Gastrocnemius medialis (tissue), 4 donors: ENCODE measurements at regions not wholly inside any gene's neighbourhood (a gene's known extent, or its start where the extent isn't known, plus 50 kb on each side); places are given as distances from the start of the nearest gene placed in this dataset.

ENCODE experiments used
- CTCF ChIP-seq, 5 experiments: fragments of 450-650 bp in 3 of 5; fragments of 200-600 bp in 2 of 5; sonication (generic) in 2 of 5; IDR thresholded peaks in 4 of 5; conservative IDR thresholded peaks in 1 of 5; 1 replicate in 4 of 5; 2 replicates in 1 of 5; pipeline ENCODE4 v1.5.1; 2016 to 2019; ENCODE audit warnings: antibody characterized with exemption in 5 of 5, mild to moderate bottlenecking in 3 of 5, moderate library complexity in 3 of 5
- POLR2A ChIP-seq, 2 donors: fragments of 450-650 bp; IDR thresholded peaks; one replicate each; pipeline ENCODE4 v1.6.1; 2017; ENCODE audit warnings: antibody characterized with exemption in 2 of 2, mild to moderate bottlenecking in 2 of 2, moderate library complexity in 2 of 2

- TF ChIP-seq CTCF (IDR thresholded peaks at IDR 0.05 in 4 of 5, conservative IDR thresholded peaks at IDR 0.05 in 1 of 5), result no peak
- no peak for TF ChIP-seq POLR2A (IDR thresholded peaks at IDR 0.05)
Observed at GRCh38 chr2:64337314-64337713, 116.6 kb upstream of the LGALSL start.
